ENCODE measurements at regions not wholly inside any gene's neighbourhood (a gene's known extent, or its start where the extent isn't known, plus 50 kb on each side); places are given as distances from the start of the nearest gene placed in this dataset.
"Not testable (repeated sequence)": the region's sequence is repeated elsewhere in the genome, so short reads cannot be mapped to it uniquely, and the experiment has no call there.

DNA sequence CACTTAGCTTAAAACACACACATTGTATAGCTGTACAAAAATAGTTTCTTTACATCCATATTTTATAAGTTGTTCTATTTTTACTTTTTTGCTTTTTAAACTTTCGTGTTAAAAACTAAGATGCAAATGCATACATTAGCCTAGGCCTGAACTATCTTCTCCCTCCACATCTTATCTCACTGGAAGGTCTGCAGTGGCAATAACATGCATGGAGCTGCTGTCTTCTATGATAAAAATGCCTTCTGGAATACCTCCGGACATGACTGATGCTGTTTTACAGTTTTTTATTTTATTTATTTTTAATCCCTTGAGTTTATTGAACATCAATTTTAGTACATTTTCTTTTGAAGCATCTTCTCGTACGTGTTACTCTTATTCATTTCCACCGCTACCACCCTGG is 112.3 kb upstream of the TSPAN8 start:
- TF ChIP-seq POLR2A (IDR thresholded peaks at IDR 0.05): no peak
- TF ChIP-seq, protein P1, sequence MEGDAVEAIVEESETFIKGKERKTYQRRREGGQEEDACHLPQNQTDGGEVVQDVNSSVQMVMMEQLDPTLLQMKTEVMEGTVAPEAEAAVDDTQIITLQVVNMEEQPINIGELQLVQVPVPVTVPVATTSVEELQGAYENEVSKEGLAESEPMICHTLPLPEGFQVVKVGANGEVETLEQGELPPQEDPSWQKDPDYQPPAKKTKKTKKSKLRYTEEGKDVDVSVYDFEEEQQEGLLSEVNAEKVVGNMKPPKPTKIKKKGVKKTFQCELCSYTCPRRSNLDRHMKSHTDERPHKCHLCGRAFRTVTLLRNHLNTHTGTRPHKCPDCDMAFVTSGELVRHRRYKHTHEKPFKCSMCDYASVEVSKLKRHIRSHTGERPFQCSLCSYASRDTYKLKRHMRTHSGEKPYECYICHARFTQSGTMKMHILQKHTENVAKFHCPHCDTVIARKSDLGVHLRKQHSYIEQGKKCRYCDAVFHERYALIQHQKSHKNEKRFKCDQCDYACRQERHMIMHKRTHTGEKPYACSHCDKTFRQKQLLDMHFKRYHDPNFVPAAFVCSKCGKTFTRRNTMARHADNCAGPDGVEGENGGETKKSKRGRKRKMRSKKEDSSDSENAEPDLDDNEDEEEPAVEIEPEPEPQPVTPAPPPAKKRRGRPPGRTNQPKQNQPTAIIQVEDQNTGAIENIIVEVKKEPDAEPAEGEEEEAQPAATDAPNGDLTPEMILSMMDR (IDR thresholded peaks at IDR 0.05): no peak
- Histone ChIP-seq H3K9me3 (no peaks in the 10 kb centered on the region), H3K4me3 (no peak overlapping the region), H3K27me3 (no peaks in the 10 kb centered on the region), H3K4me1 (no peaks in the 10 kb centered on the region), H3K27ac (no peak overlapping the region), H3K36me3 (no peaks in the 10 kb centered on the region)
- intact Hi-C loops (cut with DNase I): no loop called here
- no peak for ATAC-seq
- DNase-seq: no peak
- WGBS (ENCODE audit: insufficient coverage, low coverage, low lambda C conversion rate, missing lambda C conversion rate): 64% methylated on average over 5 of the region's 5 CpGs

DNA sequence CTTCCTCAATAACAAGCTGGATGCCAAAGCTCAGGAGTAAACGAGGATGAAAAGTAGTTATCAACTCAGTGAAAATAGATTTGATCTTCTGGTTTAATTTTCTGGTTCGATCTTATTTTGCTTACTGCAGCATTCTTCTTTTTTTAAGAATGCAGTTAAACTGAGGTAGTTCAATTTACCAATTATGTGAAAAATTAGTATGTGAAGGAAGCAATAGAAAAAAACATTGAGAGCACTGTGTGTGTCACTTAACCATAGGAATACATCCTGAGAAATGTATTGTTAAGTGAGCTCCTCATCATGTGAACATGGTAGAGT is 111.4 kb upstream of the TSPAN8 start:
- DNase-seq: no peak

DNA sequence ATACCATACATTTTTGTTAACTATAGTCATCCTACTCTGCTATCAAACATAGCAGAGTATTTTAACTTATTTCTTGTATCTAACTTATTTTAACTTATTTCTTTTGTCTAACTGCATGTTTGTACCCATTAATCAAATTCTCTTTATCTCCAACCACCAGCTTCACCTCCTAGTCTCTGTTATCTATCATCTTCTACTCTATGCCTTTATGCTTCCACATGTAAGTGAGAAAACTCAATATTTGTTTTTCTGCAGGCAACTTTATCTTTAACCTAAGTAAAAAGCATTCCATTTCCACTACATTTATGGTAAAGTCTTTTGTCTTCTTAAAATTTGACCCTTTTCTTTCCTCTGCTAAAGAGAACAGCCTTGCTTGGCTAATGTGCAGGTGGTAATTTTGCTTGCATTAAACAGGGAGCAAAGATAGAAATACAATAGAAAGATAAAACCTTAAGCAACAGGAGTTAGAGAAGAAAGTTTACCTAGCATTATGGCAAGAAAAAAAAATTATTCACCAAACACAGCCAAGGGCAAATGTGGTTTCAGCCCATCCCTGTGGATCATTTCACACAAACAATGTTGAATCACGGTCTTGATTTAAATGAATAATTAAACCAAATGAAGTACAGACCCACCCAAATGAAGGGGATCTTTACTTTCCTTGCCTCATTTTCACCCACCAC is 110.9 kb upstream of the TSPAN8 start:
- intact Hi-C loops (cut with DNase I): no loop called here
- Histone ChIP-seq H3K27ac (no peak overlapping the region), H3K27me3 (no peaks in the 10 kb centered on the region), H3K36me3 (no peaks in the 10 kb centered on the region), H3K9me3 (no peaks in the 10 kb centered on the region), H3K4me3 (no peak overlapping the region), H3K4me1 (no peaks in the 10 kb centered on the region)
- DNase-seq (no peak), ATAC-seq (no peak)
- 100% methylated on average over 1 of the region's 1 CpG for WGBS (ENCODE audit: insufficient coverage, low coverage, low lambda C conversion rate, missing lambda C conversion rate)
- TF ChIP-seq, protein P1 (IDR thresholded peaks at IDR 0.05): no peak
- no peak for TF ChIP-seq POLR2A (IDR thresholded peaks at IDR 0.05)

More for the DNA sequence above, 111.4 kb upstream of the TSPAN8 start:
- no peak overlapping the region for H3K4me3 ChIP-seq
- no peaks in the 10 kb centered on the region for H3K36me3 ChIP-seq
- H3K4me1 ChIP-seq: no peaks in the 10 kb centered on the region
- no peak for TF ChIP-seq POLR2A (IDR thresholded peaks at IDR 0.05)
- TF ChIP-seq, protein P1 (IDR thresholded peaks at IDR 0.05): no peak
- no peaks in the 10 kb centered on the region for H3K27me3 ChIP-seq
- intact Hi-C loops (cut with DNase I): no loop called here
- no peak overlapping the region for H3K27ac ChIP-seq
- no peaks in the 10 kb centered on the region for H3K9me3 ChIP-seq
- ATAC-seq: no peak
- WGBS (ENCODE audit: insufficient coverage, low coverage, low lambda C conversion rate, missing lambda C conversion rate): 64% methylated on average over 2 of the region's 2 CpGs

DNA sequence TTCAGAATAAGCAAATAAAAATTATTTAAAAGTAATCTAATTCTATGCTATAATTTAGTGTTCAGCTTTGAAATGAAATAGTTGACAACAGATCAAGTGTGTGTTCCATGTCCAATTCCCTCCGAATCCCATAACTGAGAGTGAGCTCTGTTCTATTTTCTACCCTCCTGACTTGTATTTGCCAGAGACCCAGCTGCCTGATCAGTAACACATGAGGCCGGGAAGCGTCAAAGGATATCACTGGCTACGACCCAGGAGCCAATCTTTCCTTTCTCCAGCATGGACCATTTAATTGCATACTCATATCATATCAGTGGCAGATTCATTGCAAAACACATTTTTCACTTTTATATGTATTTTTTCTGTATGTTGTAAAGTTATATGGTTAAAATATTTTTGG is 108.8 kb upstream of the TSPAN8 start:
- Histone ChIP-seq H3K9me3 (no peaks in the 10 kb centered on the region), H3K36me3 (no peaks in the 10 kb centered on the region), H3K27ac (no peak overlapping the region), H3K4me1 (no peaks in the 10 kb centered on the region), H3K4me3 (no peak overlapping the region), H3K27me3 (no peaks in the 10 kb centered on the region)
- intact Hi-C loops (cut with DNase I): no loop called here
- ATAC-seq (no peak), DNase-seq (no peak)
- TF ChIP-seq, protein P1 (IDR thresholded peaks at IDR 0.05): no peak
- TF ChIP-seq POLR2A (IDR thresholded peaks at IDR 0.05): no peak
- WGBS (ENCODE audit: insufficient coverage, low coverage, low lambda C conversion rate, missing lambda C conversion rate): 63% methylated on average over 4 of the region's 4 CpGs

DNA sequence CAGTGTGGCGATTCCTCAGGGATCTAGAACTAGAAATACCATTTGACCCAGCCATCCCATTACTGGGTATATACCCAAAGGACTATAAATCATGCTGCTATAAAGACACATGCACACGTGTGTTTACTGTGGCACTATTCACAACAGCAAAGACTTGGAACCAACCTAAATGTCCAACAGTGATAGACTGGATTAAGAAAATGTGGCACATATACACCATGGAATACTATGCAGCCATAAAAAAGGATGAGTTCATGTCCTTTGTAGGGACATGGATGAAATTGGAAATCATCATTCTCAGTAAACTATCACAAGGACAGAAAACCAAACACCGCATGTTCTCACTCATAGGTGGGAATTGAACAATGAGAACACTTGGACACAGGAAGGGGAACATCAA is 107.9 kb upstream of the TSPAN8 start:
- H3K4me1 ChIP-seq; H3K4me3 ChIP-seq; intact Hi-C loops (cut with DNase I); ATAC-seq; H3K9me3 ChIP-seq; DNase-seq; H3K27ac ChIP-seq; H3K27me3 ChIP-seq; H3K36me3 ChIP-seq: not testable (repeated sequence)
- 83% methylated on average over 2 of the region's 3 CpGs for WGBS (ENCODE audit: insufficient coverage, low coverage, low lambda C conversion rate, missing lambda C conversion rate)
